ENCODE measurements at regions not wholly inside any gene's neighbourhood (a gene's known extent, or its start where the extent isn't known, plus 50 kb on each side); places are given as distances from the start of the nearest gene placed in this dataset.

DNA sequence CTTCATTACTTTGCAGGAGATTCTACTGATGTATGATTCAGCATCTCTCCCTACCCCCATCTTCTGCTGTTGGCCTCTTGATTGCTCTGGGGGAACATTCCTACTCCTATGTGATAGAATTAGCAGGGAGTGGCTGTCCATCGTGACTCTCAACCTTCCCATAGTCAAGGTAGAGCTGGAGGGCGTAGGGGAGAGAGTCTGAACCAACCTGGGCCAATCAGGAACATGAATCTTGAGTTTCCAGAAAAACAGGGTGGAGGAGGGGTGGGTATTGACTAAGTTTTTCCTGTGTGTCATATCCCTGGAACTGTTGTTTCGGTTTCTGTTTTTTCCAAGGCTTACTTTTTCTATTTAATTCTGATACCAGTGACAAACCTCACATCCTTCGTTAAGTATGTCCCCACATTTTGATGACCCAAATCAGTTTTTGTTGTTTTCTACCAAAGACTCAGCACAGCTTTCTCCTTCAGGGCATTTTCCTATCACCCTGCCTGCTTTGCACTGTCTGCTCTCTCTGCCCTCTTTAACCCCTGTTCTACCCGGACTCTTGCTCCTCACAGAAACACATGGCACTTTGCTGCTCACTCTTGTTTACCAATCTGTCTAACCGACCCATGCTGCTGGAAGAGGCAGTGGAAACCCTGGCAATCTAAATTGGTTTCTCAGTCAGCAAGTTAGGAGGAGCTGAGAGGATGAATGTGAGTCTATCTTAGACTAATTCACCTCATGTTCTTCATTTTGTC lies 1428.3 kb downstream of the AACS start:
- DNase-seq (no peak), ATAC-seq (no peak)
- no peaks in the 10 kb centered on the region for H3K27me3 Mint-ChIP-seq
- no peak overlapping the region for H3K4me3 Mint-ChIP-seq
- H3K27ac Mint-ChIP-seq, result no peak overlapping the region
- H3K36me3 Mint-ChIP-seq (ENCODE audit: low read depth), result no peaks in the 10 kb centered on the region
- peaks cover 14% of the 10 kb centered on the region for H3K9me3 Mint-ChIP-seq
- no peaks in the 10 kb centered on the region for H3K4me1 Mint-ChIP-seq

DNA sequence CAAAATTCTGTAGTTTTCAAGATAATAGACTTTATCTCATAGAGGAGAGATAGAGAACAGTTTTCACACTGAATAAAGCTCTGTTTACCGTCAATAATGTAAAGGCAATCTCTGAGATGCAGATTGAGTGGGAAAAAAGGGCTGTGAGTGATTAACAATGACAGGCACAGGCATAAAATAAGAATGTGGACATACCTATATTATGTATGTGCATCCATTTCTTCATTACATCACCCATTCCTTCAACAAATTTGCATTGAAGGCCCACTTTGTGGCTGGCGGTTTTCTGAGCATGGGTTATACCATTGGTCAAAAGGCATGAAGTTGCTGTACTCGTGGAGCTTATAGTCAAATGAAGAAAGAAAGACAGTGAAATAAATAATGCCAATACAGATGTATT lies 1431.0 kb downstream of the AACS start:
- Mint-ChIP-seq H3K9me3 (peaks cover 3% of the 10 kb centered on the region), H3K4me1 (no peaks in the 10 kb centered on the region), H3K27ac (no peak overlapping the region), H3K4me3 (no peak overlapping the region), H3K36me3 (ENCODE audit: low read depth) (no peaks in the 10 kb centered on the region), H3K27me3 (no peaks in the 10 kb centered on the region)
- ATAC-seq (no peak), DNase-seq (no peak)

DNA sequence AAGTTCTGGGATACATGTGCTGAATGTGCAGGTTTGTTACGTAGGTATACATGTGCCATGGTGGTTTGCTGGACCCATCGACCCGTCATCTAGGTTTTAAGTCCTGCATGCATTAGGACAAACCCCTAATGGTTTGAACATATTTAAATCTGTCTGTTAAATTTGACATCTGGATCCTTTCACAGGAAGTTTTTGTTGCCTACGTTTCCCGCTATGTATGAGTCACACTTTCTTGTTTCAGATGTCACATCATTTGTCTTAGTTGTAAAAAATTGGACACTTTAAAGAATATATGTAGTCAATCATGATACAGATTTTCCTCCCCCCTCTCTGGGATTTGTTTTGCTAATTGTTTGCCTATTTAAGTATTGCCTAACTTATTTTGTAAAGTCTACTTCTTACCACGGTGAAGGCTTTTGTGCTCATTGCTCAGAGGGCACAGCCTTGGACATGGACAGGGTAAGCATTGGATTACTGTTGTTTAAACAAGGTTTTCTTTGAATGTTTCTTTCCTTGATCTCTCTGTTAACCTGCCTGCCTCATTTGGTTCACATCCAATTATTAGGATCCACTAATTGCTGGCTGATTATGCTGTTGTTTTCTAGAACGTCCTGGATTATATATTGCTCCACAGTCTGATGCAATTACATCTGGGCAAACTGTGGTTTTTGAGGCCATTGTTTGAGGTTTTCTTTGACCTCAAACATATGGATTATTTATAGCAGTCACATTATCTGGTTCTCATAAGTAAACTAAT lies 1441.4 kb downstream of the AACS start:
- Mint-ChIP-seq H3K27ac (no peak overlapping the region), H3K9me3 (peaks cover 9% of the 10 kb centered on the region), H3K4me1 (peaks cover 3% of the 10 kb centered on the region), H3K36me3 (ENCODE audit: low read depth) (no peaks in the 10 kb centered on the region), H3K27me3 (no peaks in the 10 kb centered on the region), H3K4me3 (no peak overlapping the region)
- DNase-seq (no peak), ATAC-seq (no peak)

DNA sequence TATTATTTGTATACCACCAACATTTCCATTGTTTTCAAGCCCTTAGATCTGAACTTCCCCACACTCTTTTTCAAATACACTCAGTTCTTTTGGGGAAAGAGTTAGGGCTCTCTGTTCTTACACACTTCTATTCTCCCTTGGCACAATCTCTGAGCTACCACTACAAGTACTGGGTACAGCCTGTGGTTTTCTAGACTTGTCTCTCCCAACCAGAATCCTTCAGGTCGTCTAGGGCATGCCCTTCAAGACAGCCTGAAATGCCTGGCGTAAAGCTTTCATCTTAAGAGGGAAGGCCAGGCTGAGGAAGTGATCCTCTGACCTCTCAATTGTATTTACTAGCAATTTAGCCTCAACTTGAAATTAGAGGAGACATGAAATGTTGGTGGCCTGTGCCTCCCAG lies 1442.0 kb downstream of the AACS start:
- H3K4me1 Mint-ChIP-seq, result peaks cover 3% of the 10 kb centered on the region
- H3K4me3 Mint-ChIP-seq, result no peak overlapping the region
- H3K27ac Mint-ChIP-seq, result no peak overlapping the region
- peaks cover 9% of the 10 kb centered on the region for H3K9me3 Mint-ChIP-seq
- H3K27me3 Mint-ChIP-seq, result no peaks in the 10 kb centered on the region
- no peak for DNase-seq
- no peaks in the 10 kb centered on the region for H3K36me3 Mint-ChIP-seq (ENCODE audit: low read depth)
- ATAC-seq, result no peak

DNA sequence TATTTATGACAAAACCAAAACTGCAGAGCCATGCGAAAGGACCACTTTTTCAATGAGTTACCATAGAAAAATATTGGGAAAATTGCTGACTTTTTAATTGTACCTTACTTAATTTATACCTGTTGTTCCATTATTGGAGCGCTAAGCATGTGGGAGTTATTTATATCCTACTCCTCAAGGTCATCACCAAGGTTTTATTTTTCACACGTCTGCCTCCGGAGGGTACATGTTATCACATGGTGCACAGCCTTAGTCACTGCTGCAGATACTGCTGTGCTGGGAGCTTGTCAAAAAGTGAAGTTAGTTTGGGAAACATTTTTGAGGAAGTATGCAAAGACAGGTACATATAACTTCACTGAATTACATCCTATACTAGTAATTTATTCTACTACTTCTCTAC lies 1444.3 kb downstream of the AACS start:
- no peak overlapping the region for H3K4me3 Mint-ChIP-seq
- H3K4me1 Mint-ChIP-seq, result peaks cover 3% of the 10 kb centered on the region
- H3K36me3 Mint-ChIP-seq (ENCODE audit: low read depth), result no peaks in the 10 kb centered on the region
- no peak overlapping the region for H3K27ac Mint-ChIP-seq
- H3K9me3 Mint-ChIP-seq, result peaks cover 9% of the 10 kb centered on the region
- no peaks in the 10 kb centered on the region for H3K27me3 Mint-ChIP-seq
- ATAC-seq, result no peak
- DNase-seq, result no peak

DNA sequence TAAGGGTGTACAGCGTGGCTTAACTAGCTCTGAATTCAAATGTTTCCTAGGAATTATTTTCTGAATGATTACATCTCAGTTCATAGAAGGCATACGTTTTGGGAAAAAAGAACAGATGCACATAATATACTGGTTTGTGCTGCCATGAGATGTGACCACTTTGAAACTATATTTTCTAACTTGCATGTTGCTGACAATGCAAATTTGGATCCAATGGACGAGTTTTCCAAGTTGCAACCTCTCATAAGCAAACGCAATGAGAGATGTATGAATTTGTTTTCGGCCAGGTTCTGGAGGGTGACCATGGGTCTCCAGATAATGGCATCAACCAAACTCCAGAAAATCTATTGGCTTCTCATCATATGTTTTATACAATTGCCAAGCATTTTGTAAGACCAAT lies 1445.4 kb downstream of the AACS start:
- ATAC-seq (no peak), DNase-seq (no peak)
- Mint-ChIP-seq H3K27ac (no peak overlapping the region), H3K4me1 (peaks cover 3% of the 10 kb centered on the region), H3K27me3 (no peaks in the 10 kb centered on the region), H3K4me3 (no peak overlapping the region), H3K9me3 (peaks cover 10% of the 10 kb centered on the region), H3K36me3 (ENCODE audit: low read depth) (no peaks in the 10 kb centered on the region)

DNA sequence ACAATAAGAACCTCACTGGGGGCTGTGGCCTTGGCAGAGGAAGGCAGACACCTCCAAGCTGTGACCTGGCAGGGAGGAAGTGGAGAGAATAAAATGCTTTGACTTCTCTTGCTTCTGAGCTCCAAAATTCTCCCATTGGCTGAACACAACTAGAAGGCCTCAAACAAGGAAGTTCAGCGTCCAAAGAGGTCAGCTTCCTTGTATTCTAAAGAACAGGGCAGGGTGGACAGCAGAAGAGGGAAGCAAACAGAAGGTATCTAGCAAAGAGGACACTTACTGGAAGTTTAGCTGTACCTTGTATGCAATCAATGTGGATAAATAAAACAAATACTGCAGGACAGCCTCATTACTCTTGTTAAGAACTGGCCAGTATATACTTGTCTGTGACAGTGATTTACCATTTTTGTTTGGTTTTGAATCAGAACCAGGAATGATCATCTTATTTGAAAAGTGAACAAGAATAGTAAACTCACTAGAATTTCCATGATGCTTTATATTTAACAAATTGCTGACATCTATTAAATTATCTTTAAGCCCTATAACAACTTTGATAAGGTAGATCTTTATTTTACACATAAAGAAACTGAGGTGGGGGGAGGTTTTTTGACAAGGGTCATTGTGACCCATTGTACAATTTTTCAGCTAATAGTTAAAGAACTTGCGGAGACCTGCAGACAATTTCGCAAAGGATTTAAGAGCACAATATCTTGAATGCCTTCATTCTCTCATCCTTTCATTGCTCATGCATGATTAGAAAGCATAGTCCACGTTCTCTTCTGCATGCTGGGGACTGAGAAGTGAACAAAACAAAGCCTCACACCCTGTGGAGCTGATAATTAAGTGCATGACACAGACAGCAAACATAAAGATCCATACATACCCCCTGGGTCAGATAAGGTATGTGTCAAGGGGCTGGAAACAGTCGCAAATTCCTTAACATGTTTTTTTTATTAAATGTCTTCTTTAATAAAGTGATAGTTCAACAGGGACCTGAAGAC lies 1448.0 kb downstream of the AACS start:
- no peak overlapping the region for H3K4me3 Mint-ChIP-seq
- DNase-seq, result no peak
- no peaks in the 10 kb centered on the region for H3K4me1 Mint-ChIP-seq
- ATAC-seq, result no peak
- H3K9me3 Mint-ChIP-seq, result peaks cover 4% of the 10 kb centered on the region
- H3K27me3 Mint-ChIP-seq, result no peaks in the 10 kb centered on the region
- H3K27ac Mint-ChIP-seq, result no peak overlapping the region
- no peaks in the 10 kb centered on the region for H3K36me3 Mint-ChIP-seq (ENCODE audit: low read depth)

DNA sequence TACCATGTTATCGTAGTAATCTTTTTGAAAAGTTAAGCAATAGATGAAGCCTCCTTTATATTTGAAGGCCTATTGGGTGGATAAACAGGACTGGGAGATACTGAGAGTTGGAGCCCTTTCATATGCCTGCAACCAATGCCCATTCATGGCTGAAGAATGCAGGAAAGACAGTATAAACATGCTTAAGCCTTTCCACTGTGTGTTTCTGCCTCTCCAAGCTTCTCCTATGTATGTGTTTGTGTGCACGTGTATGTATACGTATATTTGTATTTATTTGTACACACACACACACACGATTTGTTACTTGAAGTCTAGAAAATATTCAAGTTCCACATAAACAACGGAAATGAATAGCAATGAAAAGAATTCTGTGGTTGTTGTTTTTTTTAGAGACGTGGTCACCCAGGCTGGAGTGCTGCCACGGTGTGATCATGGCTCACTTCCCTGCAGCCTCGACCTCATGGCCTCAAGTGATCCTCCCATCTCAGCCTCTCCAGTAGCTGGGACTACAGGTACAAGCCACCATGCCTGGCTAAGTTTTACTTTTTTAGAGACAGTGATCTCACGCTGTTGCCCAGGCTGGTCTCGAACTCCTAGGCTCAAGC lies 1453.5 kb downstream of the AACS start:
- no peak overlapping the region for H3K4me3 Mint-ChIP-seq
- H3K9me3 Mint-ChIP-seq, result peaks cover 4% of the 10 kb centered on the region
- H3K4me1 Mint-ChIP-seq, result no peaks in the 10 kb centered on the region
- no peak for DNase-seq
- H3K27me3 Mint-ChIP-seq, result no peaks in the 10 kb centered on the region
- no peak for ATAC-seq
- H3K36me3 Mint-ChIP-seq (ENCODE audit: low read depth), result no peaks in the 10 kb centered on the region
- no peak overlapping the region for H3K27ac Mint-ChIP-seq

DNA sequence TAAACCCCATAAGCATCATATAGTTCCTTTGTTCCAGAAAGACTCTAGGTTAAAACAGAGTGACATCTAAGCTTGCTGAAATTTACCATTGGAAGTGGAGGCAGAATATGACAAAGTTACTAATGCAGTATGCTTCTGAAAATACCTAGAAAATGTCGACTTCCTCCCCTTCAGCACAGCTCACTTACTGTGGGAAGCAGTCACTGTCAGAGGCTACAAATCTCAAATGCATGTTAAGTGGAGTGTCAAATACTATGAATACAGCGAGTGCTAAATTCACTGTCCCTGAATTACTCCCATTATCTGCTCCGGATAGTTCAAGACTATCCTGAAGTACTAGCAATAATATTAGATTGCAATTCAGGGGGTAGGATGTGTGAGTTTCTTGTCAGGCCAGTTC lies 1454.6 kb downstream of the AACS start:
- DNase-seq (no peak), ATAC-seq (no peak)
- H3K4me1 Mint-ChIP-seq, result no peaks in the 10 kb centered on the region
- H3K9me3 Mint-ChIP-seq, result peaks cover 4% of the 10 kb centered on the region
- no peaks in the 10 kb centered on the region for H3K27me3 Mint-ChIP-seq
- no peak overlapping the region for H3K4me3 Mint-ChIP-seq
- no peak overlapping the region for H3K27ac Mint-ChIP-seq
- H3K36me3 Mint-ChIP-seq (ENCODE audit: low read depth), result no peaks in the 10 kb centered on the region

DNA sequence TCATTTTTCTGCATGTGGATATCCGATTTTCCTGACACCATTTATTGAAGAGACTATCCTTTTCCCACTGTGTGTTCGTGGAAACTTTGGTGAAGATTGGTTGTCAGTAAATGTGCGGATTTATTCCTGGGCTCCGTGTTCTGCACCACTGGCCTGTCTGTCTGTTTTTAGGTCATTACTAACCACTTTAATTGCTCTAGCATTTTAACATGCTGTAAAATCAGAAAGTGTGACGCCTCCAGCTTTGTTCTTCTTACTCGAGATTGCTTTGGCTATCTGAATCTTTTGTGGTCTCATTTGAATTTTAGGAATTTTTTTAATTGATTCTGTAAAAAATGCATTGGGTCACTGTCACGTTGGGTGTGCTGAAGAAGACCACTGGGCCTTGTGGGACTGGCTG lies 1458.7 kb downstream of the AACS start:
- ATAC-seq (no peak), DNase-seq (no peak)
- no peaks in the 10 kb centered on the region for H3K27me3 Mint-ChIP-seq
- H3K27ac Mint-ChIP-seq, result no peak overlapping the region
- H3K4me3 Mint-ChIP-seq, result no peak overlapping the region
- H3K36me3 Mint-ChIP-seq (ENCODE audit: low read depth), result no peaks in the 10 kb centered on the region
- H3K4me1 Mint-ChIP-seq, result no peaks in the 10 kb centered on the region
- H3K9me3 Mint-ChIP-seq, result no peaks in the 10 kb centered on the region

DNA sequence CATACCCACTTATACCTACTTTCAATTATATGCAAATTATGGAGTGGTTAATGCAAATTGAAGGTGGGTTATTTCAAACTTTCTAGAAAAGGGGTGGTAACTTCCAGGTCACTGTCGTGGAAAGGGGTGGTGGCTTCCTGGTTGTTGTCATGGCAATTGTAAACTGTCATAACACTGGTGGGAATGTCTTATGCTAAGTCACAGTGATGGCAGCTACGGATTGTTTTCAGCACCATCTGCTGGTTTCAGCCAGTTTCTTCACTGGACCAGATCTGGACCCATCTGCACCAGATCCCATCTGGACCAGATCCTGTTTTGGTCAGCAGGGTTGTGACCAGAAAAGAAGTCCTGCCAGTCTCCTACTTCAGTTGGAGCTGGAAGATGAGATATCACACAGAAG lies 1469.3 kb downstream of the AACS start:
- no peaks in the 10 kb centered on the region for H3K27me3 Mint-ChIP-seq
- DNase-seq, result no peak

DNA sequence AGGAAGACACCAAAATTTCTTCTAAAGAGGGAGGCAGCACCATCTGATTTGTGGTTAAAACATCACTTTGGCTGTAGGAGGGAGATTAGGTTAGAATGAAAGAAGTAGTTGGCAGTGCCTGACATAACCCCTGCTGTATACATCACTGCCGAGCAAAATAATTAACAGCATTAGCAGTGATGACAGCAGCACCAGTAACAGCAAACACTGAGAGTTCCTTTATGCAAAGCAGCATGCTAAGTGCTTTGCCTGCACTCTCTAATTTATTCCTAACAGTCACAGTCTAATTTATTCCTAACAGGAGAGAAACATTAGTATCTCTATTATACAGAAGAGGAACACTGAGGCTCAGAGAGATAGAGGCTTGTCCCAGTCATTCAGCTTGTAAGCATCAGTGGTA lies 1469.7 kb downstream of the AACS start:
- DNase-seq (no peak), ATAC-seq (no peak)
- H3K36me3 Mint-ChIP-seq (ENCODE audit: low read depth), result no peaks in the 10 kb centered on the region
- H3K4me1 Mint-ChIP-seq, result no peaks in the 10 kb centered on the region
- no peak overlapping the region for H3K4me3 Mint-ChIP-seq
- no peak overlapping the region for H3K27ac Mint-ChIP-seq
- no peaks in the 10 kb centered on the region for H3K9me3 Mint-ChIP-seq
- H3K27me3 Mint-ChIP-seq, result no peaks in the 10 kb centered on the region

More for the DNA sequence above, 1469.3 kb downstream of the AACS start:
- H3K9me3 Mint-ChIP-seq, result no peaks in the 10 kb centered on the region
- H3K4me1 Mint-ChIP-seq, result no peaks in the 10 kb centered on the region
- no peak overlapping the region for H3K27ac Mint-ChIP-seq
- no peaks in the 10 kb centered on the region for H3K36me3 Mint-ChIP-seq (ENCODE audit: low read depth)
- no peak overlapping the region for H3K4me3 Mint-ChIP-seq
- ATAC-seq, result no peak

DNA sequence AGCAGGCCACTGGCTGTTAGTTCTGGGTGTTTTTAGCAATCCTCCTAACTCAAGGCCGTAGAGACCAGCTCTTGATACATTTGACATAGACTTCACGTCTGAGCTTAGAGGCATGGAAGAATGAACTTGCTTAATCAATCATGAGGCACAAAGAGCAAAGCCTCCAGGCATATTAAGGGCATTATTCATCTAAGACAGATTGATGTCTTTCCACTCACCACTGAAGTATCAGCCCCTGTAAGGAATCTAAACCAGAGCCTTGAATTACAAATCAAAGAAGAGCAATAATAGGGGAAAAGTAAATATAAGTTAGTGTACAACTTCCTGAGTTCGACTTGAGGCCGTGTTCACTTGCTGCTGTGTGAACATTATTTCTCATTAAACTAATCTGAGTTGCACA lies 1470.7 kb downstream of the AACS start:
- no peaks in the 10 kb centered on the region for H3K4me1 Mint-ChIP-seq
- H3K4me3 Mint-ChIP-seq, result no peak overlapping the region
- H3K36me3 Mint-ChIP-seq (ENCODE audit: low read depth), result no peaks in the 10 kb centered on the region
- H3K27me3 Mint-ChIP-seq, result no peaks in the 10 kb centered on the region
- DNase-seq (no peak), ATAC-seq (no peak)
- H3K9me3 Mint-ChIP-seq, result no peaks in the 10 kb centered on the region
- H3K27ac Mint-ChIP-seq, result no peak overlapping the region

DNA sequence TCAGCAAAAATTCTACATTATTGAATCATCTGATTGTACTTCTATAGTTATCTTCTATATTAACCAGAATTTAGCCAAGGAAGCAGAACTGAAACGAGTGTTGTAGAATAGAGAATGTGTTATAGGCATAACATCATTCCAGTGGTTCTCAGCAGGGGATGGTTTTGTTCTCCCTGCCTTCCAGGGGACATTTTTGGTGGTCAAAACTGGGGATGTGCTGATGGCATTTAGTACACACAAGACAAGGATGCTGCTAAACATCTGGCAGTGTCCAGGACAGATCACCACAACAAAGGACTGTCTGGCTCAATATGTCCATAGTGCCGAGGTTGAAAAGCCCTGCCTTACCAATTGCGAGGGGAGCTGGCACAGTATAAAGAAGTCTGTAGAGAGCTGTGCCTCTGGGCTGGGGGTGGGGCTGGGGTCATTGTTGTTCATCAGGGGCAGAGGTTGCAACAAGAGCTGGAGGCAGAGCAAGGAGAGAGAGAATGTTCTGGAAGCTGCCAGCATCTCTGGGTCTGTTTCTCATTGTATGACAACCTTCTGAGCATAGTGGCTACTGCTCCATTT lies 1472.8 kb downstream of the AACS start:
- Mint-ChIP-seq H3K9me3 (no peaks in the 10 kb centered on the region), H3K4me1 (no peaks in the 10 kb centered on the region), H3K4me3 (no peak overlapping the region), H3K27ac (no peak overlapping the region), H3K27me3 (no peaks in the 10 kb centered on the region), H3K36me3 (ENCODE audit: low read depth) (no peaks in the 10 kb centered on the region)
- ATAC-seq, result no peak
- DNase-seq, result no peak
